ENCODE measurements at regions not wholly inside any gene's neighbourhood (a gene's known extent, or its start where the extent isn't known, plus 50 kb on each side); places are given as distances from the start of the nearest gene placed in this dataset.

GRCh38 chr6:166745801-166746668, 119.0 kb upstream of the RPS6KA2 start:
- Histone ChIP-seq H3K4me1 (ENCODE audit: control insufficient read depth, extremely low read depth, insufficient read depth, low read length) (no peaks in the 10 kb centered on the region), H4K20me1 (ENCODE audit: control insufficient read depth, extremely low read depth, insufficient read depth, low read length) (no peaks in the 10 kb centered on the region), H2AFZ (ENCODE audit: control insufficient read depth, low read length) (no peak overlapping the region), H3K36me3 (ENCODE audit: control insufficient read depth in 2 of 2, extremely low read depth in 1 of 2, insufficient read depth in 2 of 2, low read length in 2 of 2) (no peaks in the 10 kb centered on the region), H3K9me3 (ENCODE audit: control insufficient read depth, low read depth, low read length) (peaks cover 3% of the 10 kb centered on the region), H3K79me2 (ENCODE audit: control insufficient read depth, insufficient read depth, low read length) (no peaks in the 10 kb centered on the region), H3K9ac (ENCODE audit: control insufficient read depth, extremely low read depth, insufficient read depth, low read length) (no peak overlapping the region), H3K27ac (ENCODE audit: control insufficient read depth, insufficient read depth, low read length) (no peak overlapping the region), H3K4me3 (ENCODE audit: control insufficient read depth in 2 of 3, extremely low read depth in 1 of 3, insufficient read depth in 2 of 3, low read depth in 1 of 3, low read length in 3 of 3) (no peak overlapping the region), H3K27me3 (ENCODE audit: control insufficient read depth, extremely low read depth, insufficient read depth, low read length) (no peaks in the 10 kb centered on the region), H3K4me2 (ENCODE audit: control insufficient read depth, extremely low read depth, insufficient read depth, low read depth, low read length) (no peak overlapping the region), H3K9me1 (ENCODE audit: control insufficient read depth, extremely low read depth, insufficient read depth, low read length) (no peaks in the 10 kb centered on the region)
- FAIRE-seq = no peak
- dilution Hi-C loops (cut with MboI; ENCODE audit: extremely low pct_ligation_motif_present, low sequenced_read_pairs) = no loop called here
- TF ChIP-seq EZH2 (IDR thresholded peaks at IDR 0.05; ENCODE audit: low read length) (no peak), CTCF (optimal IDR thresholded peaks at IDR 0.05 in 1 of 3, IDR thresholded peaks at IDR 0.05 in 1 of 3, conservative IDR thresholded peaks at IDR 0.05 in 1 of 3; ENCODE audit: extremely low read depth in 1 of 3, insufficient read depth in 2 of 3, low read length in 3 of 3) (peak in 1 of 3 experiments; percentile 6)
- no peak for DNase-seq (ENCODE audit: low read depth, low spot score)

- Histone ChIP-seq H3K4me1 (ENCODE audit: control insufficient read depth, extremely low read depth, insufficient read depth, low read length) (peaks cover 6% of the 10 kb centered on the region), H2AFZ (ENCODE audit: control insufficient read depth, low read length) (no peak overlapping the region), H4K20me1 (ENCODE audit: control insufficient read depth, extremely low read depth, insufficient read depth, low read length) (no peaks in the 10 kb centered on the region), H3K27me3 (ENCODE audit: control insufficient read depth, extremely low read depth, insufficient read depth, low read length) (no peaks in the 10 kb centered on the region), H3K79me2 (ENCODE audit: control insufficient read depth, insufficient read depth, low read length) (no peaks in the 10 kb centered on the region), H3K9ac (ENCODE audit: control insufficient read depth, extremely low read depth, insufficient read depth, low read length) (no peak overlapping the region), H3K4me3 (ENCODE audit: control insufficient read depth in 2 of 3, extremely low read depth in 1 of 3, insufficient read depth in 2 of 3, low read depth in 1 of 3, low read length in 3 of 3) (no peak overlapping the region), H3K27ac (ENCODE audit: control insufficient read depth, insufficient read depth, low read length) (no peak overlapping the region), H3K36me3 (ENCODE audit: control insufficient read depth in 2 of 2, extremely low read depth in 1 of 2, insufficient read depth in 2 of 2, low read length in 2 of 2) (no peaks in the 10 kb centered on the region), H3K9me3 (ENCODE audit: control insufficient read depth, low read depth, low read length) (peaks cover 3% of the 10 kb centered on the region), H3K9me1 (ENCODE audit: control insufficient read depth, extremely low read depth, insufficient read depth, low read length) (no peaks in the 10 kb centered on the region), H3K4me2 (ENCODE audit: control insufficient read depth, extremely low read depth, insufficient read depth, low read depth, low read length) (no peak overlapping the region)
- dilution Hi-C loops (cut with MboI; ENCODE audit: extremely low pct_ligation_motif_present, low sequenced_read_pairs) = no loop called here
- DNase-seq (ENCODE audit: low read depth, low spot score) (no peak), FAIRE-seq (no peak)
- TF ChIP-seq CTCF (optimal IDR thresholded peaks at IDR 0.05 in 1 of 3, IDR thresholded peaks at IDR 0.05 in 1 of 3, conservative IDR thresholded peaks at IDR 0.05 in 1 of 3; ENCODE audit: extremely low read depth in 1 of 3, insufficient read depth in 2 of 3, low read length in 3 of 3) (no peak), EZH2 (IDR thresholded peaks at IDR 0.05; ENCODE audit: low read length) (no peak)
Measured at GRCh38 chr6:166744223-166745134, 117.4 kb upstream of the RPS6KA2 start.

Measured in keratinocyte (primary cell).